HAP-1 (cell line): ENCODE measurements at regions not wholly inside any gene's neighbourhood (a gene's known extent, or its start where the extent isn't known, plus 50 kb on each side); places are given as distances from the start of the nearest gene placed in this dataset.
"Not testable (repeated sequence)": the region's sequence is repeated elsewhere in the genome, so short reads cannot be mapped to it uniquely, and the experiment has no call there.

Experiments
- DNase-seq, 2 experiments: peaks; one replicate each; pipeline ENCODE4 v3.0.0-alpha.2; 2016 to 2020; ENCODE audit warnings: low spot score in 2 of 2
- H3K27me3 ChIP-seq: fragments of 250-450 bp; sonication (Bioruptor Pico); 2 replicates; pipeline ENCODE4 v1.5.1; 2020; ENCODE audit warnings: low read depth, mild to moderate bottlenecking, moderate library complexity
- H3K36me3 ChIP-seq: fragments of 250-450 bp; sonication (Bioruptor Pico); replicated peaks from 2 replicates; pipeline ENCODE4 v1.5.1; 2020; ENCODE audit warnings: mild to moderate bottlenecking
- H3K4me1 ChIP-seq: fragments of 250-450 bp; sonication (Bioruptor Pico); 2 replicates; pipeline ENCODE4 v1.5.1; 2020; ENCODE audit warnings: mild to moderate bottlenecking
- H3K4me3 ChIP-seq: fragments of 250-450 bp; sonication (Bioruptor Pico); 2 replicates; pipeline ENCODE4 v1.5.1; 2020; ENCODE audit warnings: mild to moderate bottlenecking, moderate library complexity
- H3K9me3 ChIP-seq: fragments of 250-450 bp; sonication (Bioruptor Pico); 2 replicates; pipeline ENCODE4 v1.5.1; 2020; ENCODE audit warnings: mild to moderate bottlenecking, moderate library complexity
- in situ Hi-C: fragments of 300-500 bp; cut with MboI; formaldehyde crosslinking; loops from 3 replicates; pipeline ENCODE4 v1.14.3; 2020; ENCODE audit warnings: low sequenced_read_pairs, inconsistent platforms, mixed read lengths

GRCh38 chr2:21194147-21194546 lies 70.4 kb downstream of the TDRD15 start:
- Histone ChIP-seq H3K36me3 (no peaks in the 10 kb centered on the region), H3K27me3 (peaks cover 5% of the 10 kb centered on the region; the same call in 1 of the 2 replicates), H3K9me3 (no peaks in the 10 kb centered on the region), H3K4me3 (no peak overlapping the region), H3K4me1 (no peaks in the 10 kb centered on the region)
- DNase-seq: no peak
- in situ Hi-C loops: no loop called here

DNA sequence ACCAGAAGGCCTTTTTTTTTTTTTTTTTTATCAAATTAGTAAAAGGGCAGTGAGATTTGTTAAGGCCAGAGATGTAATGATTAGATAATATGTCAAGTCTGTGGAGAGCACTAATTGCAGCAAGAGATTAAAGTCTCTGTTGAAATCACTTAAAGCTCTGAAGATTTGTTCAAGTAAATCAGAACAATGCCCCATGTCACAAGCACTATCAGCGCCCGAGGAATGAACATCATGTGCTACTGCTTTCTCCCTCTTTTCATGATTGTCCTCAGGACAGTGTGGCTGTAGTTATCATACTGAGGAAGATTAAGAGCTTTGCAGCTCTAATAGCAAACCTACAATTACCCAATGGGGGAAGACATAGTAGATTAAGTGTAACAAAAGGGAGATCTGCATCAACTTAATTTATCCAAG lies 71.1 kb downstream of the TDRD15 start:
- peak in 1 of 2 experiments; percentile 6 for DNase-seq
- Histone ChIP-seq H3K36me3 (no peaks in the 10 kb centered on the region), H3K4me3 (no peak overlapping the region), H3K27me3 (peaks cover 12% of the 10 kb centered on the region), H3K4me1 (no peaks in the 10 kb centered on the region), H3K9me3 (no peaks in the 10 kb centered on the region)
- in situ Hi-C loops: no loop called here

GRCh38 chr2:21195326-21195725 lies 71.6 kb downstream of the TDRD15 start:
- Histone ChIP-seq H3K36me3 (no peaks in the 10 kb centered on the region), H3K9me3 (no peaks in the 10 kb centered on the region), H3K4me1 (no peaks in the 10 kb centered on the region), H3K27me3 (peaks cover 15% of the 10 kb centered on the region), H3K4me3 (no peak overlapping the region)
- in situ Hi-C loops: no loop called here
- no peak for DNase-seq

GRCh38 chr2:21198637-21199036 lies 74.9 kb downstream of the TDRD15 start:
- DNase-seq: no peak
- in situ Hi-C loops: no loop called here

DNA sequence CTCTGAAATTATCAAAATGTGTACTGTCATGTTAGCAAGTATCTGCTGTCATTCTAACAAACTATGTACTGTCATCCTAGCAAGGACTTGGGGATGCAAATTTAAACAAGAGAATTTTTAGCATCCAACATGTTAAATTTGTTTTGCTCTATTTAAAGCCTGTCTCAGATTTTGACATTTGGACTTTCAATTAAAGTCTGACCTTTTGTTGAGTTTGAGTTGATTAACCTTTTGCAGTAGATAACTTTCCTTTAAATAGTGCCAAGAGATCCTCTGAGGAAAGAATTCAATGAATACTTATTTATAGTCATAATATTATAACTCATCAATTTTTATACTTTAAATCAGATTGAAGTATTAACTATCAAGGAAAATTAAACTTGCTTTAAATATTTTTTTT lies 80.2 kb downstream of the TDRD15 start:
- in situ Hi-C loops: no loop called here
- H3K4me1 ChIP-seq: no peaks in the 10 kb centered on the region
- no peaks in the 10 kb centered on the region for H3K36me3 ChIP-seq
- DNase-seq: no peak
- no peaks in the 10 kb centered on the region for H3K9me3 ChIP-seq
- H3K4me3 ChIP-seq: no peak overlapping the region
- peaks cover 30% of the 10 kb centered on the region for H3K27me3 ChIP-seq

More at GRCh38 chr2:21198637-21199036, 74.9 kb downstream of the TDRD15 start:
- H3K27me3 ChIP-seq: peaks cover 25% of the 10 kb centered on the region
- no peaks in the 10 kb centered on the region for H3K9me3 ChIP-seq
- no peaks in the 10 kb centered on the region for H3K4me1 ChIP-seq
- H3K36me3 ChIP-seq: no peaks in the 10 kb centered on the region
- H3K4me3 ChIP-seq: no peak overlapping the region

- H3K4me3 ChIP-seq, in situ Hi-C loops, H3K4me1 ChIP-seq, H3K36me3 ChIP-seq, H3K27me3 ChIP-seq, H3K9me3 ChIP-seq, DNase-seq: not testable (repeated sequence)
Measured at GRCh38 chr2:21214085-21214484, 90.3 kb downstream of the TDRD15 start.

DNA sequence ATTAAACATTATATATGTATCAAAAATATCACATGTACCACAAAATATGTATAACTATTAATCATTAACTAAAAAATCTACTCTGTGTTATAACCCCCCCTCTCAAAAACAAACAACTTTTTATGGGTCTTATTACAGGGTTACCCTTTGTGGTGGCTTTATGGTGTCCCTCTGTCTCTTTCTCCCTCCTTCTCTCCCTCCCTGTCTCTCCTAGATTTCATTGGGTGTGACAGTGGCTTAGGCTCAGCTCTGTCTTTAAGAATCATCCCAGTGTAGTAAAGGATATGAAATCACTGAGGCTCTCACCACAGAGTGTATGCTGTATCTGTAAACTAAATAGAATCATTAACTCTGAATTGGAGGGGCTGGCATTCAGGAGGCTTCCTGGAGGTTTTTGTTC lies 93.7 kb downstream of the TDRD15 start:
- Histone ChIP-seq H3K9me3 (no peaks in the 10 kb centered on the region), H3K4me1 (no peaks in the 10 kb centered on the region), H3K4me3 (no peak overlapping the region), H3K27me3 (peaks cover 2% of the 10 kb centered on the region; the same call in 1 of the 2 replicates), H3K36me3 (no peaks in the 10 kb centered on the region)
- in situ Hi-C loops: no loop called here
- DNase-seq: no peak

DNA sequence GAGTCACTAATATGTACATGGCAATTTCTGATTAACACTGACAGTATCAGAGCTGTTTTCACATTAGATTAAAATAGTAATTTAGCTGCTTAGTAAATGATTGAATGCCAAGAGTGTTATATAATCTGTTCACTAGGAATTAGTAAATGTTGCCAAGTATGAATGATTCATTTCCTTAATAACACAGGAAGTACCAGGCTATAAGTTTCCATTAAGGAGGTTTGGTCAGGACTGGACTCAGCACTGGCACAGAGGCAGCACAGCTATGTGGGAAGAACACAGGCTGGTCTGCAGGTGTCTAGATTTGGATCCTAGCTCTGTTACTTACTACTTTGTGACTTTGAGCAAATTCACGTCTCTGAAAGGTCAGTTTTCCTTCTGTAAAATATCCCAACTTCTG lies 97.2 kb downstream of the TDRD15 start:
- Histone ChIP-seq H3K4me1 (no peaks in the 10 kb centered on the region), H3K27me3 (peaks cover 2% of the 10 kb centered on the region; the same call in 1 of the 2 replicates), H3K36me3 (no peaks in the 10 kb centered on the region), H3K9me3 (no peaks in the 10 kb centered on the region), H3K4me3 (no peak overlapping the region)
- in situ Hi-C loops: no loop called here
- no peak for DNase-seq

DNA sequence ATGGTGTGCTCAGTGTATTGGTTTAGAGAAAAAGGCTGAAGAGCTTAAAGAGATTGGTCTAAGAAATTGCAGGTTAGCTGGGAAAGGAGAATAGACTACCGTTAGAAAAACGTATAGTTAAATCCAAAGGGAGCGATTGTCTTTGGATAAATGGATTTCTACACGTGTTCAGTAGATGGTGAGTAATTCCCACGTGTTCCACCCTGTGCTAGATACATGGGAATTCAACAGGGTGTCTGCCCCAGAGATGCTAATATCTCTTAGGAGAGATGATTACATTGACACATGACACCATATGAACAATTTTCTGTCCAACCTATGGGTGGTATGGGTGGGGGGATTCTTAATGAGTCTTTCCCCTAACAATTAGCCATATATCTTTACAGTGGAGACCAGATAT lies 99.8 kb downstream of the TDRD15 start:
- Histone ChIP-seq H3K4me1 (no peaks in the 10 kb centered on the region), H3K4me3 (no peak overlapping the region), H3K27me3 (peaks cover 2% of the 10 kb centered on the region; the same call in 1 of the 2 replicates), H3K9me3 (no peaks in the 10 kb centered on the region), H3K36me3 (no peaks in the 10 kb centered on the region)
- no peak for DNase-seq
- in situ Hi-C loops: no loop called here

DNA sequence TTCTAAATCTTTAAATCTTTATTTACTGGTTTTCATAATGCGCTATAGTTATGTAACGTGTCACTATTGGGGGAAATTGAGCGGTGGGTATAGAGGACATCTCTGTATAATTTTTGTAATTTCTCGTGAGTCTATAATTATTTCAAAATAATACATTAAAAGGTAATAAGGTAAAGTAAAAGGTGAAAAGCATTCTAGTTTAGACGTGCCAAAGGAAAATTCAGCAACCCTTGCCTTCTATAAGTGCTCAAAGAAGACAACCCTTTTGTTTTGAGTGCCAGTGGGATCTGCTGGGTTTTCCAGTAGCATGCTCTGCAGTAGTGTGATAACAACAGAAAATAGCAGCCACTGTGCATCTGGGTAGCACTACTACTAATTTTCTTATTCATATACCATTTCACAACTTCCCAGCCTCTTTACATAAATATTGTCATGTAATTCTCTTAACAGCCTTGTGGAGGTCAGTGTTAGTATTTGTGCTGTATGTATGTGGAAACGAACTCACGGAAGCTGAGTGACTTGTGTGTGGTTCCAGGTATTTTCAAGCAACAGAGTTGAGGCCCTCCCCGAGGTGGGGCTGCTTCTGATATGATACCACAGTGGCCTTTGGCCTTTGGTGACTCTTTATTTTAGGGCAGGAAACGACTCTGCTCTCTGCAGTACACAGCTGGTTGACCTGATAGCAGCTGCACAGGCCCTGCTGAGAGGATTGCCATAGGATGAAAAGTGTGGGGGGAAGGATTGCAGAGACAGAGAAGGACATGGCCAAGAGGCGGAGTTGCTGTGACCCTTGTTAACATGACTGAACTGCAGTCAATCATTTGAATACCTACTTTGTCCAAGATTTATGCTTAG lies 104.5 kb downstream of the TDRD15 start:
- Histone ChIP-seq H3K27me3 (no peaks in the 10 kb centered on the region), H3K4me1 (no peaks in the 10 kb centered on the region), H3K4me3 (no peak overlapping the region), H3K9me3 (no peaks in the 10 kb centered on the region), H3K36me3 (no peaks in the 10 kb centered on the region)
- DNase-seq: no peak
- in situ Hi-C loops: no loop called here

- Histone ChIP-seq H3K4me3 (no peak overlapping the region), H3K36me3 (no peaks in the 10 kb centered on the region), H3K4me1 (no peaks in the 10 kb centered on the region), H3K27me3 (no peaks in the 10 kb centered on the region), H3K9me3 (no peaks in the 10 kb centered on the region)
- no peak for DNase-seq
- in situ Hi-C loops: no loop called here
Measured at GRCh38 chr2:21229302-21229701, 105.5 kb downstream of the TDRD15 start.

GRCh38 chr2:21230140-21230539 lies 106.4 kb downstream of the TDRD15 start:
- H3K36me3 ChIP-seq: no peaks in the 10 kb centered on the region
- no peak overlapping the region for H3K4me3 ChIP-seq
- DNase-seq: no peak
- H3K4me1 ChIP-seq: no peaks in the 10 kb centered on the region
- in situ Hi-C loops: no loop called here
- no peaks in the 10 kb centered on the region for H3K9me3 ChIP-seq
- H3K27me3 ChIP-seq: no peaks in the 10 kb centered on the region

DNA sequence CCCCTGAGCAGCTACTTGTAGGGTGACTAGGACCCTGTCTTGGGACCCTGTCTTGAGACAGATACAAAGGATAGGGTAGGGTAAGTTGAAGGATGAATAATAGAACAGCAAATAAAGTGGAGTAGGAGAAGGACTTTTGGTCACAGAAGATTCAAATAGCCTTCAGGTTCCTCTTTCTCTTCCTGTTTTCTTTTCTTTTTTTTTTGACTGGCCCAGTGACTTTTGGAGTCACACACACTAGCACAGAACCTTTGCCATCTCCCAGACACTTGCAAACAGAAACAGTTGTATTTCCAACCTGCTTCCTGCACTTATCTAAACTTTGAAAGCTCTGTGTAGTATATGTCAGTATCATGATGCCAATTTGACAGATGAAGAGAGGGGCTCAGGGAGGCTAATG lies 108.2 kb downstream of the TDRD15 start:
- Histone ChIP-seq H3K9me3 (no peaks in the 10 kb centered on the region), H3K27me3 (no peaks in the 10 kb centered on the region; the same call in 1 of the 2 replicates), H3K36me3 (no peaks in the 10 kb centered on the region), H3K4me3 (no peak overlapping the region), H3K4me1 (no peaks in the 10 kb centered on the region)
- DNase-seq: no peak
- in situ Hi-C loops: no loop called here

DNA sequence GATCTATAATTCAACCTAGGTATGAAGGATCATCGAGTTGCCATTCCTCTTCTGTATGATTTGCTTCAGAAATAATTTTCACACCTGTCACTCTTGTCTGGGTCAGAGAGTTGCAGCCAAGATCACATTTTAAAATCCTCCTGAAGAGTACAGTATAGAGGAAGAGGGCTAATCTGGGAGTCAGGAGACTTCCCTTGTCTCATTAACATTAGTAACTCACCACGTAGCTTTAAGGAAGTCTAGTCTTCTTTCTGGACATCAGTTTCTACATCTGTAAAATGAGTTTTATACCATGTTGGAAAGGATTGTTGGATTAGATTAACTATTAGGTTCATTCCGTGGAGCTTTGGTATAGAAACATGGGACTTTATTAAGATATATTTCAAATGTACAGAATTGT lies 109.4 kb downstream of the TDRD15 start:
- Histone ChIP-seq H3K27me3 (no peaks in the 10 kb centered on the region; the same call in 1 of the 2 replicates), H3K4me1 (no peaks in the 10 kb centered on the region), H3K9me3 (no peaks in the 10 kb centered on the region), H3K4me3 (no peak overlapping the region), H3K36me3 (no peaks in the 10 kb centered on the region)
- DNase-seq: no peak
- in situ Hi-C loops: no loop called here
